ENCODE measurements at regions not wholly inside any gene's neighbourhood (a gene's known extent, or its start where the extent isn't known, plus 50 kb on each side); places are given as distances from the start of the nearest gene placed in this dataset.

DNA sequence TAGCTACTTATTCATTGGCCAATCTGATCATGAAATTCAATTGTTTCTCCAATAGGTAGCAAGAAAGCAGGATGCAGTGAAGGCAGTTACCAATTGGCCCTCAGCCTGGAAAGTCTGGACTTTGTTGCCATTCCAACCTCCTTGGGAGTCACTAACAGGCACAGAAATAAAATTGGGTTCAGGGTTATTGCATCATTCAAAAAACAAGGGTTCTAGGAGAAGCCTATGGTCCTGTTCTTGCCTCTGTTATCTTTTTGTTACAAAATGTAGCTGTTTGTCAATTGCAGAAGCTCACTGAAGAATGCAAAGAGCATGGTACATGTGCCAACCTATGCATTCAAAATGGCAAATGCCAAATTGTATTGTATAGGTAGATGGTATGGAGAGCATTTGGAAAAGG is 51.0 kb upstream of the CCNG1 start:
- TF ChIP-seq, protein P1, sequence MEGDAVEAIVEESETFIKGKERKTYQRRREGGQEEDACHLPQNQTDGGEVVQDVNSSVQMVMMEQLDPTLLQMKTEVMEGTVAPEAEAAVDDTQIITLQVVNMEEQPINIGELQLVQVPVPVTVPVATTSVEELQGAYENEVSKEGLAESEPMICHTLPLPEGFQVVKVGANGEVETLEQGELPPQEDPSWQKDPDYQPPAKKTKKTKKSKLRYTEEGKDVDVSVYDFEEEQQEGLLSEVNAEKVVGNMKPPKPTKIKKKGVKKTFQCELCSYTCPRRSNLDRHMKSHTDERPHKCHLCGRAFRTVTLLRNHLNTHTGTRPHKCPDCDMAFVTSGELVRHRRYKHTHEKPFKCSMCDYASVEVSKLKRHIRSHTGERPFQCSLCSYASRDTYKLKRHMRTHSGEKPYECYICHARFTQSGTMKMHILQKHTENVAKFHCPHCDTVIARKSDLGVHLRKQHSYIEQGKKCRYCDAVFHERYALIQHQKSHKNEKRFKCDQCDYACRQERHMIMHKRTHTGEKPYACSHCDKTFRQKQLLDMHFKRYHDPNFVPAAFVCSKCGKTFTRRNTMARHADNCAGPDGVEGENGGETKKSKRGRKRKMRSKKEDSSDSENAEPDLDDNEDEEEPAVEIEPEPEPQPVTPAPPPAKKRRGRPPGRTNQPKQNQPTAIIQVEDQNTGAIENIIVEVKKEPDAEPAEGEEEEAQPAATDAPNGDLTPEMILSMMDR (IDR thresholded peaks at IDR 0.05; ENCODE audit: poor library complexity), result no peak
- no peak for TF ChIP-seq EZH2 (IDR thresholded peaks at IDR 0.05; ENCODE audit: borderline replicate concordance)
- TF ChIP-seq EZH2phosphoT487 (IDR thresholded peaks at IDR 0.05; ENCODE audit: low read depth, severe bottlenecking, unreplicated experiment), result no peak
